K562 (cell line): ENCODE measurements at regions not wholly inside any gene's neighbourhood (a gene's known extent, or its start where the extent isn't known, plus 50 kb on each side); places are given as distances from the start of the nearest gene placed in this dataset.

ENCODE experiments used
- ARHGAP35 ChIP-seq: fragments of 450-650 bp; IDR thresholded peaks from 2 replicates; pipeline ENCODE4 v1.6.1; 2018; ENCODE audit not compliant: partially characterized antibody
- EGR1 ChIP-seq: fragments of 450-650 bp; conservative IDR thresholded peaks from 2 replicates; pipeline ENCODE4 v1.6.1; 2017; ENCODE audit warnings: mild to moderate bottlenecking
- HDAC6 ChIP-seq: IDR thresholded peaks from 2 replicates; pipeline ENCODE4 v1.6.1; 2012; ENCODE audit warnings: low read depth, mild to moderate bottlenecking, control low read depth, inconsistent platforms, low read length, moderate library complexity
- HNRNPH1 ChIP-seq: fragments of 200-400 bp; formaldehyde crosslinking; optimal IDR thresholded peaks from 2 replicates; pipeline ENCODE3; 2017; ENCODE audit warnings: low read depth, mild to moderate bottlenecking, low read length, moderate library complexity
- HSF4 ChIP-seq: fragments of 250-450 bp; sonication (Bioruptor Pico); IDR thresholded peaks from 2 replicates; pipeline ENCODE4 v2.1.2; 2022; ENCODE audit warnings: mild to moderate bottlenecking, moderate library complexity, borderline replicate concordance
- L3MBTL2 ChIP-seq: fragments of 450-650 bp; IDR thresholded peaks from 2 replicates; pipeline ENCODE4 v1.6.1; 2016; ENCODE audit warnings: mild to moderate bottlenecking, moderate library complexity
- MAZ ChIP-seq, 2 experiments: fragments of 450-650 bp in 1 of 2; sonication (generic) in 1 of 2; formaldehyde crosslinking; IDR thresholded peaks in 1 of 2; conservative IDR thresholded peaks in 1 of 2; 2 replicates each; pipeline versions ENCODE4 v1.4.0 to v1.5.0; 2020; ENCODE audit warnings: mild to moderate bottlenecking in 1 of 2, missing genetic modification reagents in 1 of 2
- MEIS2 ChIP-seq: fragments of 450-650 bp; IDR thresholded peaks from 2 replicates; pipeline ENCODE4 v1.6.1; 2014; ENCODE audit warnings: mild to moderate bottlenecking; ENCODE audit not compliant: partially characterized antibody
- NFIC ChIP-seq: fragments of 450-650 bp; IDR thresholded peaks from 2 replicates; pipeline ENCODE4 v1.6.1; 2017; ENCODE audit warnings: mild to moderate bottlenecking, inconsistent platforms
- NRF1 ChIP-seq, 2 experiments: fragments of 450-650 bp; IDR thresholded peaks in 1 of 2; conservative IDR thresholded peaks in 1 of 2; 2 replicates each; pipeline ENCODE4 v1.6.1; 2014; ENCODE audit warnings: mild to moderate bottlenecking in 2 of 2
- PBX2 ChIP-seq, 2 experiments: IDR thresholded peaks in 1 of 2; conservative IDR thresholded peaks in 1 of 2; 2 replicates each; pipeline ENCODE4 v1.6.1; 2016; ENCODE audit warnings: low read depth in 2 of 2, mild to moderate bottlenecking in 1 of 2, missing compliant biosample characterization in 1 of 2, missing genetic modification characterization in 1 of 2, moderate library complexity in 1 of 2
- RAD51 ChIP-seq: fragments of 450-650 bp; IDR thresholded peaks from 2 replicates; pipeline ENCODE4 v1.7.1; 2016; ENCODE audit warnings: low read depth, mild to moderate bottlenecking, borderline replicate concordance
- YBX1 ChIP-seq: fragments of 450-650 bp; IDR thresholded peaks from 2 replicates; pipeline ENCODE4 v1.7.1; 2016; ENCODE audit warnings: mild to moderate bottlenecking
- TF ChIP-seq, protein P1 (sequence below), 2 experiments: fragments of 450-650 bp; formaldehyde crosslinking in 1 of 2; IDR thresholded peaks; 2 replicates each; pipeline versions ENCODE4 v1.4.0 to v1.6.1; 2014 to 2020; ENCODE audit warnings: mild to moderate bottlenecking in 2 of 2, borderline replicate concordance in 1 of 2, low read depth in 1 of 2
- TF ChIP-seq, protein P2 (sequence below), 2 experiments: fragments of 450-650 bp in 1 of 2; sonication (generic) in 1 of 2; formaldehyde crosslinking; conservative IDR thresholded peaks; 2 replicates each; pipeline versions ENCODE4 v1.4.0 to v1.8.1; 2020 to 2022; ENCODE audit warnings: mild to moderate bottlenecking in 1 of 2, missing genetic modification reagents in 1 of 2

GRCh38 chr7:25060487-25061055 is 64.5 kb downstream of the CYCS start (continued):
- TF ChIP-seq, protein P1, sequence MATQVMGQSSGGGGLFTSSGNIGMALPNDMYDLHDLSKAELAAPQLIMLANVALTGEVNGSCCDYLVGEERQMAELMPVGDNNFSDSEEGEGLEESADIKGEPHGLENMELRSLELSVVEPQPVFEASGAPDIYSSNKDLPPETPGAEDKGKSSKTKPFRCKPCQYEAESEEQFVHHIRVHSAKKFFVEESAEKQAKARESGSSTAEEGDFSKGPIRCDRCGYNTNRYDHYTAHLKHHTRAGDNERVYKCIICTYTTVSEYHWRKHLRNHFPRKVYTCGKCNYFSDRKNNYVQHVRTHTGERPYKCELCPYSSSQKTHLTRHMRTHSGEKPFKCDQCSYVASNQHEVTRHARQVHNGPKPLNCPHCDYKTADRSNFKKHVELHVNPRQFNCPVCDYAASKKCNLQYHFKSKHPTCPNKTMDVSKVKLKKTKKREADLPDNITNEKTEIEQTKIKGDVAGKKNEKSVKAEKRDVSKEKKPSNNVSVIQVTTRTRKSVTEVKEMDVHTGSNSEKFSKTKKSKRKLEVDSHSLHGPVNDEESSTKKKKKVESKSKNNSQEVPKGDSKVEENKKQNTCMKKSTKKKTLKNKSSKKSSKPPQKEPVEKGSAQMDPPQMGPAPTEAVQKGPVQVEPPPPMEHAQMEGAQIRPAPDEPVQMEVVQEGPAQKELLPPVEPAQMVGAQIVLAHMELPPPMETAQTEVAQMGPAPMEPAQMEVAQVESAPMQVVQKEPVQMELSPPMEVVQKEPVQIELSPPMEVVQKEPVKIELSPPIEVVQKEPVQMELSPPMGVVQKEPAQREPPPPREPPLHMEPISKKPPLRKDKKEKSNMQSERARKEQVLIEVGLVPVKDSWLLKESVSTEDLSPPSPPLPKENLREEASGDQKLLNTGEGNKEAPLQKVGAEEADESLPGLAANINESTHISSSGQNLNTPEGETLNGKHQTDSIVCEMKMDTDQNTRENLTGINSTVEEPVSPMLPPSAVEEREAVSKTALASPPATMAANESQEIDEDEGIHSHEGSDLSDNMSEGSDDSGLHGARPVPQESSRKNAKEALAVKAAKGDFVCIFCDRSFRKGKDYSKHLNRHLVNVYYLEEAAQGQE (IDR thresholded peaks at IDR 0.05; ENCODE audit: borderline replicate concordance): peak; percentile 48; the same call in 1 of the 2 replicates
- TF ChIP-seq, protein P1 (CRISPR knock-in tag; IDR thresholded peaks at IDR 0.05; ENCODE audit: low read depth): no peak
- TF ChIP-seq L3MBTL2 (0 out of 2 replicates have a peak, but pooled peaks have one; percentile 24), PBX2 (CRISPR knock-in tag; IDR thresholded peaks at IDR 0.05; ENCODE audit: low read depth) (peak; percentile 50), PBX2 (tag; conservative IDR thresholded peaks at IDR 0.05; ENCODE audit: low read depth) (peak; percentile 71), HNRNPH1 (no peak), HSF4 (CRISPR knock-in tag) (no peak), ARHGAP35 (no peak), MAZ (CRISPR knock-in tag; conservative IDR thresholded peaks at IDR 0.05 in 1 of 2, IDR thresholded peaks at IDR 0.05 in 1 of 2) (no peak), NRF1 (conservative IDR thresholded peaks at IDR 0.05 in 1 of 2, IDR thresholded peaks at IDR 0.05 in 1 of 2) (peak; percentile 78 to 81), RAD51 (no peak), HDAC6 (no peak), YBX1 (no peak), MEIS2 (peak; percentile 72), NFIC (0 out of 2 replicates have a peak, but pooled peaks have one; percentile 19), EGR1 (peak; percentile 74)
- TF ChIP-seq, protein P2, sequence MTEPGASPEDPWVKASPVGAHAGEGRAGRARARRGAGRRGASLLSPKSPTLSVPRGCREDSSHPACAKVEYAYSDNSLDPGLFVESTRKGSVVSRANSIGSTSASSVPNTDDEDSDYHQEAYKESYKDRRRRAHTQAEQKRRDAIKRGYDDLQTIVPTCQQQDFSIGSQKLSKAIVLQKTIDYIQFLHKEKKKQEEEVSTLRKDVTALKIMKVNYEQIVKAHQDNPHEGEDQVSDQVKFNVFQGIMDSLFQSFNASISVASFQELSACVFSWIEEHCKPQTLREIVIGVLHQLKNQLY (CRISPR knock-in tag; conservative IDR thresholded peaks at IDR 0.05): no peak
